ENCODE measurements at regions not wholly inside any gene's neighbourhood (a gene's known extent, or its start where the extent isn't known, plus 50 kb on each side); places are given as distances from the start of the nearest gene placed in this dataset.

DNA sequence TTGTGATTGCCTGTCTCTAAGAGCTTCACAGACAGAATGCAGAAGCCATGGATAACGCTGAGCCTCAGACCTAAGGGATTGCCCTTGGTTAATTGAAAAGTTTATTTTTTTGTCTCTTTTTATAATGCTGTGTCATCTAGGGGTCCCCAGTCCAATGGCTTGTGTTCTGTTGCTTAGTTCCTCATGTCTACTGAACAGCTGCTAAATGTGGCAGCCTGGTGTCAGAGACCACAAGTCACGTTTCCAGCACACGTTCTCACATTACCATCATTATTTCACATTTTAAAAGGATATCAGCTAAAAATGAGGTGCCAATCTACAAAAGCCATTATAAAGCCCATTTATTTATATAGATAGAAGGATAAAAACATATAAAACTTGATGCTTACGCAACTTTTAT, 1362.0 kb downstream of the PCDH9 start:
- no peaks in the 10 kb centered on the region for H3K9me3 Mint-ChIP-seq (ENCODE audit: low read depth)
- no peaks in the 10 kb centered on the region for H3K27me3 Mint-ChIP-seq
- no peak overlapping the region for H3K4me3 Mint-ChIP-seq (ENCODE audit: low read depth)
- H3K36me3 Mint-ChIP-seq (ENCODE audit: insufficient read depth): no peaks in the 10 kb centered on the region
- DNase-seq (ENCODE audit: low spot score, unreplicated experiment): no peak
- no peak overlapping the region for H3K27ac Mint-ChIP-seq
- no peaks in the 10 kb centered on the region for H3K4me1 Mint-ChIP-seq (ENCODE audit: low read depth)
- TF ChIP-seq, protein P1, sequence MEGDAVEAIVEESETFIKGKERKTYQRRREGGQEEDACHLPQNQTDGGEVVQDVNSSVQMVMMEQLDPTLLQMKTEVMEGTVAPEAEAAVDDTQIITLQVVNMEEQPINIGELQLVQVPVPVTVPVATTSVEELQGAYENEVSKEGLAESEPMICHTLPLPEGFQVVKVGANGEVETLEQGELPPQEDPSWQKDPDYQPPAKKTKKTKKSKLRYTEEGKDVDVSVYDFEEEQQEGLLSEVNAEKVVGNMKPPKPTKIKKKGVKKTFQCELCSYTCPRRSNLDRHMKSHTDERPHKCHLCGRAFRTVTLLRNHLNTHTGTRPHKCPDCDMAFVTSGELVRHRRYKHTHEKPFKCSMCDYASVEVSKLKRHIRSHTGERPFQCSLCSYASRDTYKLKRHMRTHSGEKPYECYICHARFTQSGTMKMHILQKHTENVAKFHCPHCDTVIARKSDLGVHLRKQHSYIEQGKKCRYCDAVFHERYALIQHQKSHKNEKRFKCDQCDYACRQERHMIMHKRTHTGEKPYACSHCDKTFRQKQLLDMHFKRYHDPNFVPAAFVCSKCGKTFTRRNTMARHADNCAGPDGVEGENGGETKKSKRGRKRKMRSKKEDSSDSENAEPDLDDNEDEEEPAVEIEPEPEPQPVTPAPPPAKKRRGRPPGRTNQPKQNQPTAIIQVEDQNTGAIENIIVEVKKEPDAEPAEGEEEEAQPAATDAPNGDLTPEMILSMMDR (IDR thresholded peaks at IDR 0.05; ENCODE audit: unreplicated experiment): no peak

DNA sequence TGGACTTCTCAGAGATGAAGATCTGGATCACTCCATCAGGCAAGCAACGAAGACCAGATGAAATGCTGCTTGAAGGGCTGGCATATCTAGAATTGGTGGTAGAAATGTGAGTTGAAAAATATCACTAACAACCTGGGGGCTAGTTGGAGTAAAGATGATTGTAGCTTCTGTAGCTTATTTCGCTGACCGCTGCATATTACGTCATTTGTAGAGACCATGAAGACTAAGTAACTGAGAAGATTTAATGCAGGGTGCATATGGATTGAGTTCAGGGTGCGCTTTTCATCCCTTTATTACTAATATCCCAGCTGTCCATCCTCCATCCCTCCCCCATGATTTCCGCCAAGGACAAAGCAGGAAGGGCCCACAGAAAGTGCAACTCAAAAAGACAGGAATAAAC, 1364.0 kb downstream of the PCDH9 start:
- no peaks in the 10 kb centered on the region for H3K9me3 Mint-ChIP-seq (ENCODE audit: low read depth)
- no peak for DNase-seq (ENCODE audit: low spot score, unreplicated experiment)
- TF ChIP-seq, protein P1 (IDR thresholded peaks at IDR 0.05; ENCODE audit: unreplicated experiment): no peak
- no peak overlapping the region for H3K4me3 Mint-ChIP-seq (ENCODE audit: low read depth)
- no peaks in the 10 kb centered on the region for H3K36me3 Mint-ChIP-seq (ENCODE audit: insufficient read depth)
- H3K27me3 Mint-ChIP-seq: no peaks in the 10 kb centered on the region
- H3K27ac Mint-ChIP-seq: no peak overlapping the region
- no peaks in the 10 kb centered on the region for H3K4me1 Mint-ChIP-seq (ENCODE audit: low read depth)

DNA sequence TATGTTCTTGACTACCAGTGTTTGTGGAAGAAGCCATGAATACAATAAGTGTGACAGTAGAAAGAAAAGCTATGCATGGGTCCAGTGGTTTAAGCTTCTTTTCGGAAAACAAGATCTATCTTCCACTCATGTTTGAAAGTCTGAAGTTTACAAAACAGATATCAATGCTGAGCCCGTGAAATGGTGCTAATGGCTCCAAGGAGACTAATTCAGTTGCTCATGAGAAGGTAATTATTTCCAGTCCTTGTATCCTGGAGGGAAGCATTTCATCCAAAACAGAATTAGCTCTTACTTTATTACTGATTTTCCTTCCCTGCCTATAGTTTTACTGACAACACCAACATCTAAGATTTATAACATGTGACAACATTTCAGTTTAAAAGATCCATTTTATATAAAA, 1364.9 kb downstream of the PCDH9 start:
- H3K27ac Mint-ChIP-seq: no peak overlapping the region
- no peak overlapping the region for H3K4me3 Mint-ChIP-seq (ENCODE audit: low read depth)
- TF ChIP-seq, protein P1 (IDR thresholded peaks at IDR 0.05; ENCODE audit: unreplicated experiment): no peak
- no peak for DNase-seq (ENCODE audit: low spot score, unreplicated experiment)
- H3K27me3 Mint-ChIP-seq: no peaks in the 10 kb centered on the region
- H3K9me3 Mint-ChIP-seq (ENCODE audit: low read depth): no peaks in the 10 kb centered on the region
- H3K4me1 Mint-ChIP-seq (ENCODE audit: low read depth): no peaks in the 10 kb centered on the region
- H3K36me3 Mint-ChIP-seq (ENCODE audit: insufficient read depth): no peaks in the 10 kb centered on the region

DNA sequence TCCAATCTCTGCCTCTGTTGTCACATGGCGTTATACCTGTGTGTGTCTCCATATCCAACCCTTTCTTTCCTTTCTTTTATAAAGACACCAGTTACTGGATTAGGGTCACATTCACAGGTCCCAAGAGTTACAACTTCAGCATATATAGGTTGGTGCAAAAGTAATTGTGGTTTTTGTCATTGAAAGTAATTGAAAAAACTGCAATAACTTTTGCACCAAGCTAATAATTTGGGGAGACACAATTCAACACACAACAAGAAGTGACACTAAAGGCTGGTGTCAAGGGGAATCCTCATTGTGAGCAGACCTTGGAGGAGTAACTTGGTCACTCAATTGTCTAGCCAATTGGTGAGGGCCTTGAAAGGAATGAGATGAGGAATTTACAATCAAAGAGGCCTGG, 1366.1 kb downstream of the PCDH9 start:
- Mint-ChIP-seq H3K4me1 (ENCODE audit: low read depth) (no peaks in the 10 kb centered on the region), H3K36me3 (ENCODE audit: insufficient read depth) (no peaks in the 10 kb centered on the region), H3K27me3 (no peaks in the 10 kb centered on the region), H3K4me3 (ENCODE audit: low read depth) (no peak overlapping the region), H3K27ac (no peak overlapping the region), H3K9me3 (ENCODE audit: low read depth) (no peaks in the 10 kb centered on the region)
- TF ChIP-seq, protein P1 (IDR thresholded peaks at IDR 0.05; ENCODE audit: unreplicated experiment): no peak
- no peak for DNase-seq (ENCODE audit: low spot score, unreplicated experiment)

DNA sequence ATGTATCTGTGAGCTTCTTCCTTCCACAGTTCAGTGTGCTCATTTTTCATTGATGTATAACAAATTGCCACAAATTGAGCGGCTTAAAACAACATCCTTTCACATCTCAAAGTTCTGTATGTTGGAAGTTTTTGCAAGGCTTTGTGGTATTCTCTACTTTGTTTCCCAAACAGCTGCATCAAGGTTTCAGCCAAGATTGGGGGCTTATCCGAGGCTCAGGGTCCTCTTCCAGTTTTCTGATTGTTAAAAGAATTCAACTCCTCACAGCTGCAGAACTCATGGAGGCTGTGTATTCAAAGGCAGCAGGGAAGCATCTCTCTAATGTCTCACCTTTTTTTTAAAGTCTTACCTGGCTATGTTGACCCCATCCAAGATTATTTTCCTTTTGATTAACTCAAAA, 1369.8 kb downstream of the PCDH9 start:
- DNase-seq (ENCODE audit: low spot score, unreplicated experiment): no peak
- Mint-ChIP-seq H3K27me3 (no peaks in the 10 kb centered on the region), H3K4me3 (ENCODE audit: low read depth) (no peak overlapping the region), H3K27ac (no peak overlapping the region), H3K4me1 (ENCODE audit: low read depth) (no peaks in the 10 kb centered on the region), H3K36me3 (ENCODE audit: insufficient read depth) (no peaks in the 10 kb centered on the region), H3K9me3 (ENCODE audit: low read depth) (no peaks in the 10 kb centered on the region)
- TF ChIP-seq, protein P1 (IDR thresholded peaks at IDR 0.05; ENCODE audit: unreplicated experiment): no peak
